GM12878 (cell line): ENCODE measurements at regions not wholly inside any gene's neighbourhood (a gene's known extent, or its start where the extent isn't known, plus 50 kb on each side); places are given as distances from the start of the nearest gene placed in this dataset.

ENCODE experiments used
- ATF3 ChIP-seq: IDR thresholded peaks from 2 replicates; pipeline ENCODE4 v1.6.1; 2011; ENCODE audit warnings: low read depth, mild to moderate bottlenecking, low read length, moderate library complexity, borderline replicate concordance; ENCODE audit errors: extremely low read depth
- CTCF ChIP-seq, 3 experiments: IDR thresholded peaks in 2 of 3; conservative IDR thresholded peaks in 1 of 3; 2 replicates each; pipeline ENCODE4 v1.5.1; 2011; ENCODE audit warnings: low read depth in 3 of 3, low read length in 3 of 3, mild to moderate bottlenecking in 3 of 3, control low read depth in 2 of 3, moderate library complexity in 2 of 3, inconsistent platforms in 1 of 3, mixed read lengths in 1 of 3; ENCODE audit not compliant: control insufficient read depth in 2 of 3, insufficient read depth in 1 of 3; ENCODE audit errors: extremely low read depth in 1 of 3
- ESRRA ChIP-seq: IDR thresholded peaks from 2 replicates; pipeline ENCODE4 v1.6.1; 2012; ENCODE audit warnings: mild to moderate bottlenecking, low read length, improper control_type of control experiment
- FOXK2 ChIP-seq: fragments of 450-650 bp; IDR thresholded peaks from 2 replicates; pipeline ENCODE4 v1.6.1; 2017; ENCODE audit warnings: mild to moderate bottlenecking, moderate library complexity
- NFIC ChIP-seq: IDR thresholded peaks from 2 replicates; pipeline ENCODE4 v1.6.1; 2012; ENCODE audit warnings: low read depth, mild to moderate bottlenecking, inconsistent platforms, low read length, moderate library complexity
- NRF1 ChIP-seq: conservative IDR thresholded peaks from 2 replicates; pipeline ENCODE4 v1.6.1; 2011; ENCODE audit warnings: mild to moderate bottlenecking, low read depth, low read length, improper control_type of control experiment
- POLR2A ChIP-seq: IDR thresholded peaks from 2 replicates; pipeline ENCODE4 v1.6.1; 2011; ENCODE audit warnings: low read depth, mild to moderate bottlenecking, low read length
- ZNF24 ChIP-seq: fragments of 450-650 bp; IDR thresholded peaks from 2 replicates; pipeline ENCODE4 v1.6.1; 2017; ENCODE audit warnings: antibody characterized with exemption, mild to moderate bottlenecking

DNA sequence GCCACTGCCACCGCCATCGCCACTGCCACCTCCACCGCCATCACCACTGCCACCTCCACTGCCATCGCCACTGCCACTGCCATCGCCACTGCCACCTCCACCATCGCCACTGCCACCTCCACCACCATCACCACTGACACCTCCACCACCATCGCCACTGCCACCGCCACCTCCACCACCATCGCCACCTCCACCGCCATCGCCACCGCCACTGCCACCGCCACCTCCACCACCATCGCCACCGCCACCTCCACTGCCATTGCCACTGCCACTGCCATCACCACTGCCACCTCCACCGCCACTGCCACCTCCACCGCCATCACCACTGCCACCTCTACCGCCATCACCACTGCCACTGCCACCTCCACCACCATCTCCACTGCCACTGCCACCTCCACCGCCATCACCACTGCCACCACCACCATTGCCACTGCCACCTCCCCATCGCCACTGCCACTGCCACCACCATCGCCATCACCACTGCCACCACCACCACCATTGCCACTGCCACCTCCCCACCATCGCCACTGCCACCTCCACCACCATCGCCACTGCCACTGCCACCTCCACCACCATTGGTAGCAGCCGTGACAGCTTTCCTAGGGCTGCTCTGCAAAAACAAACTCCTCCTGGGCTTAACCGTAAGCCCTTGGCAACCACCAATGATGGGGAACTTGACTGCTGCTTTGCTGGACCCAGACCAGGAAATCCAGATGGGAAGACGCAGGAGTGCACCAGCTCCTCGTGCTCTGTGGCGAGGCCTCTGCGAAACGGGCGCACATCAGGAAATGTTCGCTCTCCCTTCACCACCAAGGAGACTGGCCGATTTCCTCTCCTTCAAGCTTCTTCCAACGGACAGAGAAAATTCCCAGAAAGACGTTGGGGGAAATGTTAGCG, 147.2 kb downstream of the RBFOX3 start:
- TF ChIP-seq NRF1 (no peak), POLR2A (no peak), ZNF24 (no peak), CTCF (IDR thresholded peaks at IDR 0.05 in 2 of 3, conservative IDR thresholded peaks at IDR 0.05 in 1 of 3; ENCODE audit: control insufficient read depth in 2 of 3, extremely low read depth in 1 of 3, insufficient read depth in 1 of 3, low read depth in 3 of 3, low read length in 3 of 3) (no peak), ATF3 (no peak), ESRRA (no peak), NFIC (no peak), FOXK2 (no peak)
